SK-N-SH (cell line): ENCODE measurements at regions not wholly inside any gene's neighbourhood (a gene's known extent, or its start where the extent isn't known, plus 50 kb on each side); places are given as distances from the start of the nearest gene placed in this dataset.

ENCODE experiments used
- CTCF ChIA-PET: fragments of 300-600, 350-600 bp; formaldehyde crosslinking; extraction: SDS; loops from one replicate; lab custom pipeline; 2021; lab: Yijun Ruan, JAX
- POLR2A ChIA-PET: fragments of 350-600 bp; sonication (Branson Sonifier 250); formaldehyde crosslinking; extraction: SDS; loops from one replicate; lab custom pipeline; 2020; ENCODE audit warnings: antibody characterized with exemption, inconsistent platforms; lab: Yijun Ruan, JAX
- DNase-seq: peaks from one replicate; pipeline ENCODE4 v3.0.0; 2012
- H2AFZ ChIP-seq: fragments of 200-600 bp; sonication (generic); 2 replicates; pipeline ENCODE4 v1.8.1; 2016; ENCODE audit warnings: antibody characterized with exemption, mild to moderate bottlenecking, low read depth
- H3F3A ChIP-seq: fragments of 200-600 bp; sonication (generic); replicated peaks from 2 replicates; pipeline ENCODE3; 2016; ENCODE audit warnings: antibody characterized with exemption, mild to moderate bottlenecking; ENCODE audit not compliant: insufficient read depth
- H3K27ac ChIP-seq, 2 experiments: fragments of 200-500 bp in 1 of 2; fragments of 200-600 bp in 1 of 2; sonication (Bioruptor generic) in 1 of 2; sonication (generic), shearing (Covaris generic) in 1 of 2; 2 replicates each; pipeline versions ENCODE4 v1.5.1 to v1.6.1; 2014 to 2016; ENCODE audit warnings: low read depth in 2 of 2, inconsistent platforms in 1 of 2, low read length in 1 of 2, mild to moderate bottlenecking in 1 of 2, mixed read lengths in 1 of 2
- H3K27me3 ChIP-seq: fragments of 200-600 bp; sonication (generic), shearing (Covaris generic); 2 replicates; pipeline ENCODE4 v1.6.1; 2016; ENCODE audit warnings: mixed run types; ENCODE audit not compliant: insufficient read depth
- H3K36me3 ChIP-seq, 2 experiments: fragments of 200-500 bp in 1 of 2; fragments of 200-600 bp in 1 of 2; sonication (Bioruptor generic) in 1 of 2; sonication (generic) in 1 of 2; replicated peaks in 1 of 2; 2 replicates each; pipeline versions ENCODE3 to v1.5.1; 2014 to 2016; ENCODE audit warnings: low read length in 1 of 2, mild to moderate bottlenecking in 1 of 2; ENCODE audit not compliant: insufficient read depth in 2 of 2, control insufficient read depth in 1 of 2
- H3K4me1 ChIP-seq, 2 experiments: fragments of 200-500 bp in 1 of 2; fragments of 200-600 bp in 1 of 2; sonication (Bioruptor generic) in 1 of 2; sonication (generic), shearing (Covaris generic) in 1 of 2; 2 replicates each; pipeline versions ENCODE4 v1.5.1 to v1.6.1; 2014 to 2016; ENCODE audit warnings: low read depth in 1 of 2, low read length in 1 of 2, mixed run types in 1 of 2; ENCODE audit not compliant: insufficient read depth in 2 of 2, control insufficient read depth in 1 of 2
- H3K4me2 ChIP-seq: fragments of 200-600 bp; sonication (generic), shearing (Covaris generic); 2 replicates; pipeline ENCODE4 v1.6.1; 2017; ENCODE audit warnings: mixed run types
- H3K4me3 ChIP-seq, 2 experiments: fragments of 200-500 bp in 1 of 2; fragments of 200-600 bp in 1 of 2; sonication (Bioruptor generic) in 1 of 2; sonication (generic), shearing (Covaris generic) in 1 of 2; 2 replicates each; pipeline versions ENCODE4 v1.5.1 to v1.8.1; 2014 to 2016; ENCODE audit warnings: low read depth in 2 of 2, inconsistent platforms in 1 of 2, low read length in 1 of 2, mild to moderate bottlenecking in 1 of 2, mixed read lengths in 1 of 2, moderate library complexity in 1 of 2
- H3K79me2 ChIP-seq: fragments of 200-600 bp; sonication (generic); 2 replicates; pipeline ENCODE4 v1.8.1; 2017; ENCODE audit warnings: mild to moderate bottlenecking; ENCODE audit not compliant: insufficient read depth
- H3K9ac ChIP-seq: fragments of 200-600 bp; sonication (generic); 2 replicates; pipeline ENCODE4 v1.6.1; 2017; ENCODE audit warnings: mixed run types
- H3K9me2 ChIP-seq: fragments of 200-600 bp; sonication (generic); 2 replicates; pipeline ENCODE4 v1.6.1; 2017; ENCODE audit warnings: mixed run types
- H3K9me3 ChIP-seq: fragments of 200-600 bp; sonication (generic); 2 replicates; pipeline ENCODE4 v1.6.1; 2017; ENCODE audit warnings: mixed run types, mild to moderate bottlenecking, moderate library complexity
- H4K20me1 ChIP-seq: fragments of 200-600 bp; sonication (generic); 2 replicates; pipeline ENCODE4 v1.6.1; 2017; ENCODE audit warnings: mild to moderate bottlenecking, mixed run types; ENCODE audit not compliant: insufficient read depth
- CTCF ChIP-seq: fragments of 200-600 bp; sonication (generic); IDR thresholded peaks from 2 replicates; pipeline ENCODE4 v1.6.1; 2017; ENCODE audit warnings: antibody characterized with exemption, mild to moderate bottlenecking, moderate library complexity
- EP300 ChIP-seq, 2 experiments: IDR thresholded peaks; 2 replicates each; pipeline versions ENCODE4 v1.4.0 to v1.6.1; 2012; ENCODE audit warnings: borderline replicate concordance in 1 of 2, low read depth in 1 of 2, low read length in 1 of 2
- FOSL2 ChIP-seq: IDR thresholded peaks from 2 replicates; pipeline ENCODE4 v1.4.0; 2012; ENCODE audit warnings: low read depth, mild to moderate bottlenecking, moderate library complexity, borderline replicate concordance
- FOXJ3 ChIP-seq: sonication (generic); formaldehyde crosslinking; IDR thresholded peaks from 2 replicates; pipeline ENCODE4 v1.5.1; 2020; ENCODE audit warnings: mild to moderate bottlenecking, missing genetic modification reagents
- GATA2 ChIP-seq: sonication (generic); formaldehyde crosslinking; IDR thresholded peaks from 2 replicates; pipeline ENCODE4 v1.5.0; 2020; ENCODE audit warnings: mild to moderate bottlenecking, missing genetic modification reagents
- NFIC ChIP-seq: IDR thresholded peaks from 2 replicates; pipeline ENCODE4 v1.4.0; 2012; ENCODE audit warnings: borderline replicate concordance
- NRF1 ChIP-seq: IDR thresholded peaks from 2 replicates; pipeline ENCODE4 v1.6.1; 2012; ENCODE audit warnings: low read depth, mild to moderate bottlenecking, low read length
- POLR2AphosphoS5 ChIP-seq: IDR thresholded peaks from 2 replicates; pipeline ENCODE4 v1.6.1; 2012; ENCODE audit warnings: low read depth, low read length
- RAD21 ChIP-seq: IDR thresholded peaks from 2 replicates; pipeline ENCODE4 v1.6.1; 2012; ENCODE audit warnings: mild to moderate bottlenecking, low read length
- REST ChIP-seq: IDR thresholded peaks from 2 replicates; pipeline ENCODE4 v1.6.1; 2012; ENCODE audit warnings: mild to moderate bottlenecking, low read depth, low read length, moderate library complexity
- RFX5 ChIP-seq: IDR thresholded peaks from 2 replicates; pipeline ENCODE4 v1.6.1; 2012; ENCODE audit warnings: mild to moderate bottlenecking, improper control_type of control experiment, low read length
- SMC3 ChIP-seq: IDR thresholded peaks from 2 replicates; pipeline ENCODE4 v1.6.1; 2012; ENCODE audit warnings: low read depth, low read length, improper control_type of control experiment
- TAF1 ChIP-seq: IDR thresholded peaks from 2 replicates; pipeline ENCODE4 v1.6.1; 2012; ENCODE audit warnings: low read depth, mild to moderate bottlenecking, low read length, moderate library complexity, borderline replicate concordance
- TEAD4 ChIP-seq: IDR thresholded peaks from 2 replicates; pipeline ENCODE4 v1.4.0; 2012; ENCODE audit warnings: mild to moderate bottlenecking, borderline replicate concordance; ENCODE audit not compliant: insufficient read depth
- YY1 ChIP-seq: IDR thresholded peaks from 2 replicates; pipeline ENCODE4 v1.4.0; 2012; ENCODE audit warnings: low read depth, mild to moderate bottlenecking
- WGBS: methylation state at CpG from one replicate; pipeline ENCODE4 v1.1.6; 2017; ENCODE audit warnings: low lambda C conversion rate; 5-methylcytosine and 5-hydroxymethylcytosine counted together

GRCh38 chr6:159631886-159632285 is 61.2 kb downstream of the SOD2 start:
- Histone ChIP-seq H3F3A (no peaks in the 10 kb centered on the region), H3K9ac (no peak overlapping the region), H3K4me2 (no peak overlapping the region), H3K9me3 (no peaks in the 10 kb centered on the region), H2AFZ (no peak overlapping the region), H3K4me3 (no peak overlapping the region), H3K9me2 (no peaks in the 10 kb centered on the region), H3K27ac (no peak overlapping the region), H4K20me1 (no peaks in the 10 kb centered on the region), H3K4me1 (no peaks in the 10 kb centered on the region), H3K79me2 (no peaks in the 10 kb centered on the region), H3K36me3 (no peaks in the 10 kb centered on the region), H3K27me3 (no peaks in the 10 kb centered on the region)
- ChIA-PET POLR2A (no interaction called here), CTCF (interaction anchor here (0.7 to 5.6 kb wide), 8 partner anchors 8 to 458 kb away, joined by 3 to 40 read pairs (median 8); no protein-coding TSS in a partner anchor)
- WGBS: 56% methylated on average over 5 of the region's 5 CpGs
- TF ChIP-seq TAF1 (no peak), EP300 (IDR thresholded peaks at IDR 0.05; ENCODE audit: borderline replicate concordance in 1 of 2, low read depth in 1 of 2, low read length in 1 of 2) (no peak), YY1 (no peak), CTCF (no peak), SMC3 (no peak), REST (no peak), RAD21 (no peak), NFIC (no peak), NRF1 (no peak), RFX5 (no peak), FOSL2 (no peak), TEAD4 (no peak), FOXJ3 (CRISPR knock-in tag) (no peak), GATA2 (CRISPR knock-in tag) (no peak), POLR2AphosphoS5 (no peak)
- no peak for DNase-seq
